Psoas muscle (tissue), 7 donors: ENCODE measurements at regions not wholly inside any gene's neighbourhood (a gene's known extent, or its start where the extent isn't known, plus 50 kb on each side); places are given as distances from the start of the nearest gene placed in this dataset.

ENCODE experiments used
- ATAC-seq, 4 donors: fragments of 200-7000 bp; cut with Tn5 transposase; one replicate each; pipeline ENCODE4 v1.9.1; 2020; ENCODE audit warnings: moderate library complexity in 3 of 4, mild to moderate bottlenecking in 2 of 4
- DNase-seq, 2 donors: peaks; one replicate each; pipeline ENCODE4 v3.0.0-alpha.2; 2020
- H3K27ac ChIP-seq: fragments of 200-600 bp; one replicate; pipeline ENCODE4 v1.8.0; 2022
- H3K27me3 ChIP-seq, 3 donors: fragments of 200-600 bp in 1 of 3; one replicate each; pipeline versions ENCODE4 v1.6.1 to v1.8.0; 2013 to 2022; ENCODE audit warnings: low read length in 2 of 3, mild to moderate bottlenecking in 2 of 3, moderate library complexity in 1 of 3; ENCODE audit not compliant: insufficient read depth in 3 of 3
- H3K36me3 ChIP-seq, 2 donors: fragments of 200-600 bp in 1 of 2; one replicate each; pipeline versions ENCODE4 v1.6.1 to v1.8.0; 2013 to 2022; ENCODE audit warnings: low read depth in 1 of 2, mild to moderate bottlenecking in 1 of 2, moderate library complexity in 1 of 2; ENCODE audit not compliant: insufficient read depth in 1 of 2
- H3K4me1 ChIP-seq: fragments of 200-600 bp; one replicate; pipeline ENCODE4 v1.8.0; 2022
- H3K4me3 ChIP-seq: fragments of 200-600 bp; one replicate; pipeline ENCODE4 v1.8.0; 2022; ENCODE audit warnings: mild to moderate bottlenecking
- H3K9me3 ChIP-seq: fragments of 200-600 bp; one replicate; pipeline ENCODE4 v1.8.0; 2022
- CTCF ChIP-seq: fragments of 200-600 bp; IDR thresholded peaks from one replicate; pipeline ENCODE4 v1.8.0; 2022; ENCODE audit warnings: antibody characterized with exemption
- WGBS, 3 donors: extraction: QIAGEN DNeasy Blood & Tissue Kit; methylation state at CpG; one replicate each; pipeline versions ENCODE4 v1.1.6 to v1.1.7; 2013; 5-methylcytosine and 5-hydroxymethylcytosine counted together
- intact Hi-C, 2 donors: fragments of 100-400 bp; cut with DNase I; formaldehyde crosslinking; loops; one replicate each; pipeline versions ENCODE4 v1.11.0 to v1.14.2; 2022
- donor health status: healthy with polysubstance abuse.
- donor health status: DM: no; HTN: no; CAD: no; lungs with moderate emphysema.
- donor health status: Bipolar disorder and iron deficiency.
- donor health status: healthy.
- donor health status: DM: yes; HTN: yes; CAD: no.
- donor health status: DM: no; HTN: no; CAD: no.
- donor health status: DM: yes; HTN: yes; CAD: no.

GRCh38 chr18:29096079-29096770 is 919.3 kb upstream of the CDH2 start:
- ATAC-seq (no peak), DNase-seq (no peak)
- Histone ChIP-seq H3K4me3 (no peak overlapping the region), H3K36me3 (no peaks in the 10 kb centered on the region), H3K9me3 (no peaks in the 10 kb centered on the region), H3K27ac (no peak overlapping the region), H3K27me3 (no peaks in the 10 kb centered on the region), H3K4me1 (no peaks in the 10 kb centered on the region)
- WGBS, 3 donors: 22 to 26% (median 25%) methylated on average over 8 of the region's 8 CpGs
- no peak for TF ChIP-seq CTCF
- intact Hi-C loops: no loop called here

- no peak for ATAC-seq
- Histone ChIP-seq H3K27me3 (no peaks in the 10 kb centered on the region), H3K4me3 (no peak overlapping the region), H3K4me1 (no peaks in the 10 kb centered on the region), H3K9me3 (no peaks in the 10 kb centered on the region), H3K36me3 (no peaks in the 10 kb centered on the region), H3K27ac (no peak overlapping the region)
- DNase-seq: no peak
- TF ChIP-seq CTCF: no peak
- intact Hi-C loops: no loop called here
- WGBS, 3 donors: 67 to 74% (median 70%) methylated on average over 3 of the region's 3 CpGs
Measured at GRCh38 chr18:29087616-29088246, 910.8 kb upstream of the CDH2 start.

- no peak overlapping the region for H3K27ac ChIP-seq
- DNase-seq (no peak), ATAC-seq (no peak)
- H3K9me3 ChIP-seq: no peaks in the 10 kb centered on the region
- intact Hi-C loops: no loop called here
- no peaks in the 10 kb centered on the region for H3K4me1 ChIP-seq
- H3K36me3 ChIP-seq: no peaks in the 10 kb centered on the region
- TF ChIP-seq CTCF: no peak
- no peaks in the 10 kb centered on the region for H3K27me3 ChIP-seq
- no peak overlapping the region for H3K4me3 ChIP-seq
Measured at GRCh38 chr18:29084120-29084519, 907.2 kb upstream of the CDH2 start.

GRCh38 chr18:29083545-29083944 is 906.6 kb upstream of the CDH2 start:
- 38 to 57% (median 42%) methylated on average over 4 of the region's 4 CpGs for WGBS, 3 donors
- Histone ChIP-seq H3K4me1 (no peaks in the 10 kb centered on the region), H3K27me3 (no peaks in the 10 kb centered on the region), H3K9me3 (no peaks in the 10 kb centered on the region), H3K36me3 (no peaks in the 10 kb centered on the region), H3K27ac (no peak overlapping the region), H3K4me3 (no peak overlapping the region)
- ATAC-seq (no peak), DNase-seq (no peak)
- intact Hi-C loops: no loop called here
- TF ChIP-seq CTCF: no peak

- Histone ChIP-seq H3K4me1 (no peaks in the 10 kb centered on the region), H3K27me3 (no peaks in the 10 kb centered on the region), H3K27ac (no peak overlapping the region), H3K9me3 (no peaks in the 10 kb centered on the region), H3K4me3 (no peak overlapping the region), H3K36me3 (no peaks in the 10 kb centered on the region)
- intact Hi-C loops: no loop called here
- DNase-seq: no peak
- 67 to 80% (median 75%) methylated on average over 3 of the region's 3 CpGs for WGBS, 3 donors
- no peak for ATAC-seq
- TF ChIP-seq CTCF: no peak
Measured at GRCh38 chr18:29080946-29081345, 904.0 kb upstream of the CDH2 start.
